Osteoblast (primary cell): ENCODE measurements at regions not wholly inside any gene's neighbourhood (a gene's known extent, or its start where the extent isn't known, plus 50 kb on each side); places are given as distances from the start of the nearest gene placed in this dataset.

Source experiments
- DNase-seq: peaks from one replicate; pipeline ENCODE4 v3.0.0; 2011; ENCODE audit warnings: low spot score, mixed read lengths; ENCODE audit not compliant: insufficient read length; ENCODE audit errors: missing footprints
- H2AFZ ChIP-seq: 2 replicates; pipeline ENCODE4 v1.6.0; 2011; ENCODE audit warnings: mild to moderate bottlenecking, low read length
- H3K27ac ChIP-seq: 2 replicates; pipeline ENCODE4 v1.5.1; 2011; ENCODE audit warnings: mild to moderate bottlenecking, low read depth, low read length, moderate library complexity
- H3K27me3 ChIP-seq: 2 replicates; pipeline ENCODE4 v1.6.0; 2012; ENCODE audit warnings: mild to moderate bottlenecking, control low read depth, inconsistent platforms, low read length, moderate library complexity; ENCODE audit not compliant: insufficient read depth
- H3K36me3 ChIP-seq: 2 replicates; pipeline ENCODE4 v1.5.1; 2011; ENCODE audit warnings: mild to moderate bottlenecking, low read length, control low read depth, moderate library complexity; ENCODE audit not compliant: insufficient read depth
- H3K4me1 ChIP-seq: 2 replicates; pipeline ENCODE4 v1.5.1; 2011; ENCODE audit warnings: mild to moderate bottlenecking, low read length, control low read depth, moderate library complexity; ENCODE audit not compliant: insufficient read depth
- H3K4me2 ChIP-seq: 2 replicates; pipeline ENCODE4 v1.6.0; 2011; ENCODE audit warnings: mild to moderate bottlenecking, low read length; ENCODE audit not compliant: insufficient read depth
- H3K4me3 ChIP-seq: fragments of 200-600 bp; sonication (generic); 3 replicates; pipeline ENCODE4 v1.5.1; 2012; ENCODE audit warnings: mild to moderate bottlenecking, low read length, inconsistent platforms; ENCODE audit not compliant: insufficient read depth
- H3K79me2 ChIP-seq: 2 replicates; pipeline ENCODE4 v1.6.0; 2012; ENCODE audit warnings: mild to moderate bottlenecking, low read length, control low read depth, inconsistent platforms; ENCODE audit not compliant: insufficient read depth
- H3K9me3 ChIP-seq: 2 replicates; pipeline ENCODE4 v1.5.1; 2011; ENCODE audit warnings: low read depth, low read length, control low read depth
- H4K20me1 ChIP-seq: 2 replicates; pipeline ENCODE4 v1.6.0; 2012; ENCODE audit warnings: mild to moderate bottlenecking, low read length, control low read depth; ENCODE audit not compliant: insufficient read depth
- CTCF ChIP-seq: IDR thresholded peaks from 2 replicates; pipeline ENCODE4 v1.5.1; 2011; ENCODE audit warnings: mild to moderate bottlenecking, low read depth, low read length, moderate library complexity; ENCODE audit errors: extremely low read depth

DNA sequence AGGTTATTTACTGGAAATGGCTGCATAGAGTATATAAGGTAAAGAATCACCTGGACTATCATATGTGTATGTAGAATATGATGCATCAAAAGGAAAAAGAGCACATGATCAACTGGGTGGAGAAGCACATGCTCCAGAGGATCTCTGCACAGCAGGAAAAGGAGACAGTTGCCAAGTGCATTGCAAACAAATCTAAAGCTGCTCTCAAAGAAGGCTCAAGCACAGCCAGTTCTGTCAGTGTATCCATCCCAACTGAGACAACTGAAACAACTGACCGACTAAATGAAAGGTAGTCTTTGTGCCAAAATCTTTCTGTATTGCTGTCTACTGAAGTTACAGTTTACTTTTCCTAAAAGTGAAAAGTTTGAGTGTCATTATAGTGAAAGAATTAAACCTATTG, 83.2 kb upstream of the SGCE start:
- no peak overlapping the region for H3K4me2 ChIP-seq
- H3K4me1 ChIP-seq: no peaks in the 10 kb centered on the region
- H4K20me1 ChIP-seq: no peaks in the 10 kb centered on the region
- H3K27me3 ChIP-seq: no peaks in the 10 kb centered on the region
- H3K9me3 ChIP-seq: no peaks in the 10 kb centered on the region
- TF ChIP-seq CTCF: no peak
- no peaks in the 10 kb centered on the region for H3K36me3 ChIP-seq
- no peak overlapping the region for H3K27ac ChIP-seq
- no peak overlapping the region for H2AFZ ChIP-seq
- no peak for DNase-seq
- no peak overlapping the region for H3K4me3 ChIP-seq
- no peaks in the 10 kb centered on the region for H3K79me2 ChIP-seq

DNA sequence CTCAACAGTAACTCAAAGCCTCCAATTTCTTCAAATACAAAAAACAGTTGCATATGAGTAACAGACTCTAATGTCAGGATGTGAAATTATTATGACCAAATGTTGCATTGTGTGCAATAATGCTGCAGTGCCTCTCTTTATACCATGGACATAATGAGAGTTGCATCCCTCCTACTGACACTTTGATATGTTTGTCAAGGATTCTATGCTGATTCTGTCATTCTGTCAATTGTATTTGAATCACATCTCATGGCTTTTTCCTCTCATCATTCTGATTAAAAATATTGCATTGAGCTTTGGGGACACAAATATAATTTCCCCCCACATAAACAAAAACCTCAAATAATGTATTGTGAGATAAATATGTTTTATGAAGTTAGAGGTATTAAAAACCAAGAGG, 84.6 kb upstream of the SGCE start:
- H3K4me3 ChIP-seq: no peak overlapping the region
- H3K36me3 ChIP-seq: no peaks in the 10 kb centered on the region
- no peaks in the 10 kb centered on the region for H3K9me3 ChIP-seq
- no peak overlapping the region for H2AFZ ChIP-seq
- no peak for DNase-seq
- H4K20me1 ChIP-seq: no peaks in the 10 kb centered on the region
- no peak for TF ChIP-seq CTCF
- H3K79me2 ChIP-seq: no peaks in the 10 kb centered on the region
- H3K4me1 ChIP-seq: no peaks in the 10 kb centered on the region
- no peak overlapping the region for H3K27ac ChIP-seq
- H3K27me3 ChIP-seq: no peaks in the 10 kb centered on the region
- H3K4me2 ChIP-seq: no peak overlapping the region

- Histone ChIP-seq H3K27ac (no peak overlapping the region), H3K4me3 (no peak overlapping the region), H3K4me2 (no peak overlapping the region), H2AFZ (no peak overlapping the region), H3K27me3 (no peaks in the 10 kb centered on the region), H3K79me2 (no peaks in the 10 kb centered on the region), H3K9me3 (no peaks in the 10 kb centered on the region), H3K36me3 (no peaks in the 10 kb centered on the region), H4K20me1 (no peaks in the 10 kb centered on the region), H3K4me1 (no peaks in the 10 kb centered on the region)
- no peak for DNase-seq
- TF ChIP-seq CTCF: no peak
These were observed 85.2 kb upstream of the SGCE start for GRCh38 chr7:94741179-94741578.

DNA sequence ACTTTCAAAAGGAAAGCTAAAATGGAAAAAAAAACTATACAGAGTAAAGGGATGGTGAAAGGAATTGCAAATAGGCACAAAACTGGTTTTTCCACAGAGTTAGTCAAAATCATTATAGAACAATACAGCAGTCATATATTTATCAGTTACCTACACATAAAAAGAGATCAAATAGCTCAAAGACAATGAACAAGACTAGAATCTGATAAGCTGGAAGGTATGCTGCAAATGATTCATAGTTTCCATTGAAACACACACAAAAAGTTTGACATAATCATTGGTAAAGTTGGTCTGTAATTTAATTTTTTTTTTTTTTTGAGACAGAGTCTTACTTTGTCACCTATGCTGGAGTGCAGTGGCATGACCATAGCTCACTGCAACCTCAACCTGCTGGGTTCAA, 92.4 kb upstream of the SGCE start:
- Histone ChIP-seq H3K27ac (no peak overlapping the region), H3K27me3 (no peaks in the 10 kb centered on the region), H3K79me2 (no peaks in the 10 kb centered on the region), H3K36me3 (no peaks in the 10 kb centered on the region), H3K4me1 (no peaks in the 10 kb centered on the region), H4K20me1 (no peaks in the 10 kb centered on the region), H3K4me2 (no peak overlapping the region), H3K4me3 (no peak overlapping the region), H3K9me3 (no peaks in the 10 kb centered on the region), H2AFZ (no peak overlapping the region)
- TF ChIP-seq CTCF: no peak
- DNase-seq: no peak
